Trophoblast cell (in vitro differentiated cells and primary cell): ENCODE measurements at regions not wholly inside any gene's neighbourhood (a gene's known extent, or its start where the extent isn't known, plus 50 kb on each side); places are given as distances from the start of the nearest gene placed in this dataset.

Experiments
- DNase-seq, 2 donors: peaks; one replicate each; pipeline ENCODE4 v3.0.0-alpha.2; 2016
- H2AFZ ChIP-seq: 2 replicates; pipeline ENCODE4 v1.6.1; 2013; ENCODE audit warnings: low read length, moderate library complexity, mild to moderate bottlenecking; ENCODE audit not compliant: insufficient read depth, poor library complexity
- H2AK5ac ChIP-seq: 2 replicates; pipeline ENCODE4 v1.6.1; 2013; ENCODE audit warnings: mild to moderate bottlenecking, low read length
- H2BK120ac ChIP-seq: 2 replicates; pipeline ENCODE4 v1.6.1; 2013; ENCODE audit warnings: low read length, mild to moderate bottlenecking, moderate library complexity; ENCODE audit not compliant: insufficient read depth, poor library complexity
- H2BK12ac ChIP-seq: 2 replicates; pipeline ENCODE4 v1.6.1; 2013; ENCODE audit warnings: mild to moderate bottlenecking, low read length, moderate library complexity
- H2BK5ac ChIP-seq: 2 replicates; pipeline ENCODE4 v1.6.1; 2013; ENCODE audit warnings: low read length, low read depth, moderate library complexity, mild to moderate bottlenecking; ENCODE audit not compliant: poor library complexity
- H3K14ac ChIP-seq: 2 replicates; pipeline ENCODE4 v1.6.1; 2013; ENCODE audit warnings: mild to moderate bottlenecking, low read length
- H3K18ac ChIP-seq: 2 replicates; pipeline ENCODE4 v1.6.1; 2013; ENCODE audit warnings: mild to moderate bottlenecking, low read length
- H3K23ac ChIP-seq: 2 replicates; pipeline ENCODE4 v1.6.1; 2013; ENCODE audit warnings: low read length
- H3K27ac ChIP-seq: 2 replicates; pipeline ENCODE4 v1.5.1; 2013; ENCODE audit warnings: low read depth, mild to moderate bottlenecking, inconsistent platforms, low read length, moderate library complexity
- H3K27me3 ChIP-seq: 2 replicates; pipeline ENCODE4 v1.6.1; 2013; ENCODE audit warnings: inconsistent platforms, mild to moderate bottlenecking, low read length, moderate library complexity; ENCODE audit not compliant: insufficient read depth
- H3K36me3 ChIP-seq, 2 experiments: 1 replicate in 1 of 2; 2 replicates in 1 of 2; pipeline ENCODE4 v1.6.1; 2013; ENCODE audit warnings: low read length in 2 of 2, mild to moderate bottlenecking in 2 of 2, moderate library complexity in 1 of 2; ENCODE audit not compliant: insufficient read depth in 2 of 2, control insufficient read depth in 1 of 2
- H3K4ac ChIP-seq: 2 replicates; pipeline ENCODE4 v1.6.1; 2013; ENCODE audit warnings: low read depth, mild to moderate bottlenecking, low read length, moderate library complexity
- H3K4me1 ChIP-seq, 2 experiments: 1 replicate in 1 of 2; 2 replicates in 1 of 2; pipeline ENCODE4 v1.6.1; 2013; ENCODE audit warnings: low read length in 2 of 2, mild to moderate bottlenecking in 2 of 2, moderate library complexity in 1 of 2; ENCODE audit not compliant: insufficient read depth in 2 of 2, control insufficient read depth in 1 of 2
- H3K4me2 ChIP-seq: 2 replicates; pipeline ENCODE4 v1.6.1; 2013; ENCODE audit warnings: inconsistent platforms, mild to moderate bottlenecking, low read length, moderate library complexity
- H3K4me3 ChIP-seq: 2 replicates; pipeline ENCODE4 v1.5.1; 2013; ENCODE audit warnings: mild to moderate bottlenecking, low read depth, low read length, inconsistent platforms
- H3K79me1 ChIP-seq: one replicate; pipeline ENCODE4 v1.6.1; 2013; ENCODE audit warnings: low read length
- H3K79me2 ChIP-seq: 2 replicates; pipeline ENCODE4 v1.6.1; 2013; ENCODE audit warnings: low read length, mild to moderate bottlenecking; ENCODE audit not compliant: control insufficient read depth, insufficient read depth, poor library complexity
- H3K9ac ChIP-seq: 2 replicates; pipeline ENCODE4 v1.6.1; 2013; ENCODE audit warnings: mild to moderate bottlenecking, low read length
- H3K9me3 ChIP-seq: 2 replicates; pipeline ENCODE4 v1.6.1; 2013; ENCODE audit warnings: low read depth, mild to moderate bottlenecking, control low read depth, inconsistent platforms, low read length; ENCODE audit not compliant: insufficient read depth
- H4K12ac ChIP-seq: 2 replicates; pipeline ENCODE4 v1.6.1; 2013; ENCODE audit warnings: low read depth, mild to moderate bottlenecking, low read length, moderate library complexity
- H4K8ac ChIP-seq: 2 replicates; pipeline ENCODE4 v1.6.1; 2013; ENCODE audit warnings: low read depth, mild to moderate bottlenecking, low read length, moderate library complexity
- H4K91ac ChIP-seq: one replicate; pipeline ENCODE4 v1.6.1; 2013; ENCODE audit warnings: low read depth, mild to moderate bottlenecking, low read length, moderate library complexity
- WGBS: extraction: QIAGEN DNeasy Blood & Tissue Kit; methylation state at CpG from one replicate; pipeline ENCODE4 v1.1.7; 2013; ENCODE audit warnings: missing lambda C conversion rate; ENCODE audit not compliant: insufficient read length, insufficient coverage; ENCODE audit errors: extremely low coverage; 5-methylcytosine and 5-hydroxymethylcytosine counted together

- H3K9me3 ChIP-seq, result no peaks in the 10 kb centered on the region
- H3K36me3 ChIP-seq, result no peaks in the 10 kb centered on the region
- no peak overlapping the region for H2BK12ac ChIP-seq
- H2BK5ac ChIP-seq, result no peak overlapping the region
- no peak overlapping the region for H3K4me2 ChIP-seq
- H3K4me3 ChIP-seq, result no peak overlapping the region
- no peak overlapping the region for H4K91ac ChIP-seq
- no peak overlapping the region for H3K23ac ChIP-seq
- H3K27me3 ChIP-seq, result no peaks in the 10 kb centered on the region
- H2AFZ ChIP-seq, result no peak overlapping the region
- H3K79me1 ChIP-seq, result no peaks in the 10 kb centered on the region
- H3K4ac ChIP-seq, result no peak overlapping the region
- H4K12ac ChIP-seq, result no peak overlapping the region
- no peak for DNase-seq
- H3K27ac ChIP-seq, result no peak overlapping the region
- H2AK5ac ChIP-seq, result no peak overlapping the region
- no peak overlapping the region for H3K14ac ChIP-seq
- no CpG with 5 or more reads among the region's 3 CpGs for WGBS
- H3K9ac ChIP-seq, result no peak overlapping the region
- no peaks in the 10 kb centered on the region for H3K79me2 ChIP-seq
- no peak overlapping the region for H4K8ac ChIP-seq
- H3K18ac ChIP-seq, result no peak overlapping the region
- H2BK120ac ChIP-seq, result no peak overlapping the region
- H3K4me1 ChIP-seq, result no peaks in the 10 kb centered on the region
Observed at GRCh38 chr6:23330632-23331031, 761.3 kb downstream of the HDGFL1 start.

GRCh38 chr6:23334360-23334759 lies 765.0 kb downstream of the HDGFL1 start:
- Histone ChIP-seq H3K4me2 (no peak overlapping the region), H2AK5ac (no peak overlapping the region), H3K79me1 (no peaks in the 10 kb centered on the region), H3K4ac (no peak overlapping the region), H3K9me3 (no peaks in the 10 kb centered on the region), H3K14ac (no peak overlapping the region), H3K9ac (no peak overlapping the region), H4K8ac (no peak overlapping the region), H2BK120ac (no peak overlapping the region), H3K27me3 (no peaks in the 10 kb centered on the region), H3K79me2 (no peaks in the 10 kb centered on the region), H2BK5ac (no peak overlapping the region), H4K91ac (no peak overlapping the region), H3K4me1 (no peaks in the 10 kb centered on the region), H3K36me3 (no peaks in the 10 kb centered on the region), H2BK12ac (no peak overlapping the region), H3K23ac (no peak overlapping the region), H3K27ac (no peak overlapping the region), H4K12ac (no peak overlapping the region), H3K4me3 (no peak overlapping the region), H3K18ac (no peak overlapping the region), H2AFZ (no peak overlapping the region)
- DNase-seq, result no peak
- no CpG with 5 or more reads among the region's 5 CpGs for WGBS

GRCh38 chr6:23335894-23336293 lies 766.5 kb downstream of the HDGFL1 start:
- Histone ChIP-seq H4K12ac (no peak overlapping the region), H3K27me3 (no peaks in the 10 kb centered on the region), H3K36me3 (no peaks in the 10 kb centered on the region), H3K4me3 (no peak overlapping the region), H2BK5ac (no peak overlapping the region), H3K4me2 (no peak overlapping the region), H3K4ac (no peak overlapping the region), H3K79me2 (no peaks in the 10 kb centered on the region), H3K14ac (no peak overlapping the region), H3K79me1 (no peaks in the 10 kb centered on the region), H4K91ac (no peak overlapping the region), H3K9me3 (no peaks in the 10 kb centered on the region), H3K4me1 (no peaks in the 10 kb centered on the region), H3K18ac (no peak overlapping the region), H2BK120ac (no peak overlapping the region), H2BK12ac (no peak overlapping the region), H4K8ac (no peak overlapping the region), H3K23ac (no peak overlapping the region), H2AFZ (no peak overlapping the region), H2AK5ac (no peak overlapping the region), H3K27ac (no peak overlapping the region), H3K9ac (no peak overlapping the region)
- WGBS, result no CpG with 5 or more reads among the region's 2 CpGs
- no peak for DNase-seq

- H3K79me2 ChIP-seq, result no peaks in the 10 kb centered on the region
- H3K23ac ChIP-seq, result no peak overlapping the region
- H2BK5ac ChIP-seq, result no peak overlapping the region
- H2AK5ac ChIP-seq, result no peak overlapping the region
- WGBS, result no CpG with 5 or more reads among the region's 3 CpGs
- no peaks in the 10 kb centered on the region for H3K9me3 ChIP-seq
- no peak overlapping the region for H3K9ac ChIP-seq
- no peak overlapping the region for H3K27ac ChIP-seq
- no peak overlapping the region for H4K12ac ChIP-seq
- no peaks in the 10 kb centered on the region for H3K27me3 ChIP-seq
- no peaks in the 10 kb centered on the region for H3K4me1 ChIP-seq
- no peak overlapping the region for H4K8ac ChIP-seq
- no peak overlapping the region for H2AFZ ChIP-seq
- no peak overlapping the region for H3K4me3 ChIP-seq
- no peak overlapping the region for H4K91ac ChIP-seq
- no peak overlapping the region for H3K18ac ChIP-seq
- no peak overlapping the region for H2BK12ac ChIP-seq
- DNase-seq, result no peak
- H3K4me2 ChIP-seq, result no peak overlapping the region
- no peak overlapping the region for H2BK120ac ChIP-seq
- no peaks in the 10 kb centered on the region for H3K79me1 ChIP-seq
- no peak overlapping the region for H3K4ac ChIP-seq
- H3K14ac ChIP-seq, result no peak overlapping the region
- H3K36me3 ChIP-seq, result no peaks in the 10 kb centered on the region
Observed at GRCh38 chr6:23339268-23339667, 769.9 kb downstream of the HDGFL1 start.
